LNCAP (cell line): ENCODE measurements at regions not wholly inside any gene's neighbourhood (a gene's known extent, or its start where the extent isn't known, plus 50 kb on each side); places are given as distances from the start of the nearest gene placed in this dataset.

Source experiments
- CTCF ChIP-seq: fragments of 450-650 bp; IDR thresholded peaks from 2 replicates; pipeline ENCODE4 v1.5.1; 2017; ENCODE audit warnings: mild to moderate bottlenecking

DNA sequence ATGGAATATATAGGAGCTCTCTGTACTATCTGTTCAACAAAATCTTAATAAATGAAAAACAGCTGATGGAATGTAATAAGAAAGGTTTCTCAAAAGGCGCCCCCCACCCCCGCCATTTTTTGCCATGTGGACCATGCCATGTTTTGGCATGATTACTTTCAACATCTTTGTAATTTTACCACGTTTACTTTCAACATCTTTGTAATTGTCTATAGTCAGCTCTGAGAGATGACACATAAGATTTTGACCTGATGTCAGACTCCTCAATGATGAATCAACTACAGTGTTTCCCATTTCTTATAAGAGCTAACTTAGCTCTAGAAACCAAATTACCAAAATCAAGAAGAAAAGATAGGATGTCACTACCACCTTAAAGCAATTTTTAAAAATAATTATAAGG is 144.9 kb upstream of the AHR start:
- no peak for TF ChIP-seq CTCF

GRCh38 chr7:17155529-17155928 is 142.9 kb upstream of the AHR start:
- no peak for TF ChIP-seq CTCF

DNA sequence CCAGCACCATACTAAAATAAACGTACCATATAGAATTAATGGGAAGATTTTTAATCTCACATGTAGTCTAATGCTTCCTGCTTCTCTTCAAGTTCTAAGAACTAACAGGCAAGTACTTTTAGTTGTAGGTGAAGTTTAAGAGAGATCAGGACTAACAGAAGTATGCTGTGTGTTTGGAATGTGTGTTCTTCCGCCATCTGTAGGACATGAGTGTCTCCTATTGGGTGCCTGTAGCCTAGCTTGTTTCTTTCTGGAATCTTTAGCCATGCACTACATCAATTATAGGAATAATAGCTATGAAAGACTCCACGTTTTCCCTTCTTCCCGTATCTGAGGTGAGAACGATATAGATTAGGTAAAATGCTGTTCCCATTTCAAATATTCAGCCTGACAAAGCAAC is 140.2 kb upstream of the AHR start:
- 0 out of 2 replicates have a peak, but pooled peaks have one; percentile 23 for TF ChIP-seq CTCF

GRCh38 chr7:17159500-17160037 is 138.9 kb upstream of the AHR start:
- TF ChIP-seq CTCF: no peak

- TF ChIP-seq CTCF: no peak
Measured at GRCh38 chr7:17166824-17167379, 131.6 kb upstream of the AHR start.

DNA sequence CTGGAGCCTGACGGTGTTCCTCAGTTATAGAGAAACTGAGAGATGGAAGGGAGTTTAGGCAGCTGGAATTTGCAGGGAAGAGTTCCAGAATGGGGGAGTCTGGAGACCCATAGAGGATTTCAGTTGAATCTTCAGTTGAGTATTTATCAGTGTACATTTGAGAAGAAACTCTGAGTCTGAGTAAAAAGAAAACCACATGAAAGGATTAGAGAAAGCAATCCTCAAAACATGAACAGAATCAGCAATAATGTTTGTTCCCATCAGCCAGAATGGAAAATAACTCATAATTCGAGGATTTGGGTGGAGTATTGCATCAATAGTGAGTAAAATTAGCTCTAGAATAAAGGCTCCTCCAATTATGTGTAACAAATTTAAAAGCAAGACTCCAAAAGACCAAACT is 130.0 kb upstream of the AHR start:
- no peak for TF ChIP-seq CTCF

- no peak for TF ChIP-seq CTCF
Measured at GRCh38 chr7:17171427-17171826, 127.0 kb upstream of the AHR start.
